HEK293 (cell line): ENCODE measurements at regions not wholly inside any gene's neighbourhood (a gene's known extent, or its start where the extent isn't known, plus 50 kb on each side); places are given as distances from the start of the nearest gene placed in this dataset.

ENCODE experiments used
- CTCF ChIA-PET: fragments of 350-600 bp; formaldehyde crosslinking; extraction: SDS; loops from one replicate; lab custom pipeline; 2021; ENCODE audit warnings: antibody characterized with exemption; lab: Yijun Ruan, JAX
- POLR2A ChIA-PET: fragments of 300-600 bp; formaldehyde crosslinking; extraction: SDS; loops from one replicate; lab custom pipeline; 2020; ENCODE audit warnings: antibody characterized with exemption, inconsistent platforms; lab: Yijun Ruan, JAX
- H3K27ac ChIP-seq: fragments of 200-500 bp; sonication (Bioruptor generic); 2 replicates; pipeline ENCODE4 v1.5.1; 2014; ENCODE audit warnings: low read depth, low read length, control low read depth, inconsistent platforms; ENCODE audit errors: extremely low read depth
- H3K36me3 ChIP-seq, 2 experiments: fragments of 200-500 bp in 1 of 2; sonication (Bioruptor generic) in 1 of 2; 1 replicate in 1 of 2; 2 replicates in 1 of 2; pipeline ENCODE4 v1.5.1; 2014 to 2017; ENCODE audit warnings: inconsistent platforms in 2 of 2, low read length in 2 of 2; ENCODE audit not compliant: control insufficient read depth in 2 of 2, insufficient read depth in 1 of 2
- H3K4me1 ChIP-seq: fragments of 200-500 bp; sonication (Bioruptor generic); 2 replicates; pipeline ENCODE4 v1.5.1; 2014; ENCODE audit warnings: mild to moderate bottlenecking, low read length, inconsistent platforms; ENCODE audit not compliant: control insufficient read depth, insufficient read depth
- H3K4me3 ChIP-seq: 2 replicates; pipeline ENCODE4 v1.5.1; 2011; ENCODE audit warnings: low read depth, mild to moderate bottlenecking, control low read depth, low read length, moderate library complexity
- H3K9me3 ChIP-seq: fragments of 200-500 bp; sonication (Bioruptor generic); 2 replicates; pipeline ENCODE4 v1.5.1; 2014; ENCODE audit warnings: low read depth, low read length, inconsistent platforms; ENCODE audit not compliant: control insufficient read depth, insufficient read depth
- BCL6B ChIP-seq: fragments of 450-650 bp; formaldehyde crosslinking; IDR thresholded peaks from 2 replicates; pipeline ENCODE4 v1.5.1; 2017; ENCODE audit warnings: missing biosample characterization, missing genetic modification characterization
- GLIS1 ChIP-seq: fragments of 450-650 bp; formaldehyde crosslinking; IDR thresholded peaks from 2 replicates; pipeline ENCODE4 v1.5.1; 2016; ENCODE audit warnings: missing biosample characterization, missing genetic modification characterization
- HIC1 ChIP-seq: fragments of 450-650 bp; formaldehyde crosslinking; IDR thresholded peaks from 2 replicates; pipeline ENCODE4 v1.5.1; 2016; ENCODE audit warnings: missing biosample characterization, missing genetic modification characterization
- OSR2 ChIP-seq: fragments of 450-650 bp; formaldehyde crosslinking; IDR thresholded peaks from 2 replicates; pipeline ENCODE4 v1.5.1; 2016; ENCODE audit warnings: missing biosample characterization, missing genetic modification characterization
- PRDM10 ChIP-seq: fragments of 450-650 bp; formaldehyde crosslinking; IDR thresholded peaks from 2 replicates; pipeline ENCODE4 v1.5.1; 2016; ENCODE audit warnings: missing biosample characterization, missing genetic modification characterization
- SP3 ChIP-seq: fragments of 450-650 bp; formaldehyde crosslinking; IDR thresholded peaks from 2 replicates; pipeline ENCODE4 v1.5.1; 2016; ENCODE audit warnings: missing biosample characterization, missing genetic modification characterization
- ZNF133 ChIP-seq: fragments of 450-650 bp; formaldehyde crosslinking; IDR thresholded peaks from 2 replicates; pipeline ENCODE4 v1.5.1; 2016; ENCODE audit warnings: missing biosample characterization, missing genetic modification characterization
- ZNF2 ChIP-seq: fragments of 450-650 bp; formaldehyde crosslinking; IDR thresholded peaks from 2 replicates; pipeline ENCODE4 v1.5.1; 2016; ENCODE audit warnings: missing biosample characterization, missing genetic modification characterization
- ZNF24 ChIP-seq: fragments of 450-650 bp; formaldehyde crosslinking; IDR thresholded peaks from 2 replicates; pipeline ENCODE4 v1.5.1; 2016; ENCODE audit warnings: missing biosample characterization, missing genetic modification characterization
- ZNF280D ChIP-seq: fragments of 450-650 bp; formaldehyde crosslinking; IDR thresholded peaks from 2 replicates; pipeline ENCODE4 v1.5.1; 2016; ENCODE audit warnings: missing biosample characterization, missing genetic modification characterization
- ZNF416 ChIP-seq: fragments of 450-650 bp; formaldehyde crosslinking; IDR thresholded peaks from 2 replicates; pipeline ENCODE4 v1.5.1; 2016; ENCODE audit warnings: missing biosample characterization, missing genetic modification characterization
- ZNF544 ChIP-seq: fragments of 450-650 bp; formaldehyde crosslinking; IDR thresholded peaks from 2 replicates; pipeline ENCODE4 v1.5.0; 2017; ENCODE audit warnings: missing biosample characterization, missing genetic modification characterization
- ZSCAN16 ChIP-seq: fragments of 450-650 bp; formaldehyde crosslinking; IDR thresholded peaks from 2 replicates; pipeline ENCODE4 v1.5.1; 2016; ENCODE audit warnings: missing biosample characterization, missing genetic modification characterization

DNA sequence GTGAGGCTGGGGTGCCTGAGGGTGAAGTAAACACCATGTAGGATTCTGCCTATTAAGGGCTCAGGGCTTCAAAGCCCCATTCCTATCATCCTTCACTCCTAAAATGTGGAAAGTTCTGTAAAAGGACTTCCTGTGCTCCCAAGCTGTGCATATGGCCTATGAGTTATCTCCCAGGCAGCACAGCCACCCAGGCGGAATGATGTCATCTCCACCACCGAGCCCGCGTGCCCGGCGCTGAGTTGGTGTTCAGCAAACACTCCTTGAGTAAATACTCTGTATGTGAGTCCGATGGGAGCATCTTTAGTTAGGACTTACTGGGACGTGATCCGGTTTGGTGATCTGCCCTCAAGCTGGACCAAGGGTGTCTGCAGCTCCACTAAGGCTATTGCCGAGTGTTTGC lies 437.3 kb downstream of the MED13L start:
- H3K4me1 ChIP-seq: no peaks in the 10 kb centered on the region
- ChIA-PET CTCF (interaction anchor here (0.6 kb wide), 1 partner anchor 863 kb away, joined by 4 read pairs; no protein-coding TSS in a partner anchor), POLR2A (no interaction called here)
- H3K9me3 ChIP-seq: no peaks in the 10 kb centered on the region
- H3K27ac ChIP-seq: no peak overlapping the region
- TF ChIP-seq ZNF416 (tag by site-specific recombination) (no peak), ZSCAN16 (0 out of 2 replicates have a peak, but pooled peaks have one; percentile 54), ZNF24 (tag by site-specific recombination) (no peak)
- H3K4me3 ChIP-seq: no peak overlapping the region
- no peaks in the 10 kb centered on the region for H3K36me3 ChIP-seq

- no peak overlapping the region for H3K4me3 ChIP-seq
- no peaks in the 10 kb centered on the region for H3K4me1 ChIP-seq
- ChIA-PET CTCF (interaction anchor here (1.0 kb wide), 1 partner anchor 86 kb away, joined by 7 read pairs; no protein-coding TSS in a partner anchor), POLR2A (interaction anchor here (0.6 kb wide), 1 partner anchor 14 kb away, joined by 4 read pairs; no protein-coding TSS in a partner anchor)
- TF ChIP-seq ZNF133: no peak
- no peak for TF ChIP-seq PRDM10 (tag by site-specific recombination)
- no peak for TF ChIP-seq SP3 (tag by site-specific recombination)
- TF ChIP-seq ZNF2 (tag by site-specific recombination): no peak
- no peaks in the 10 kb centered on the region for H3K36me3 ChIP-seq
- no peaks in the 10 kb centered on the region for H3K9me3 ChIP-seq
- no peak overlapping the region for H3K27ac ChIP-seq
Observed at GRCh38 chr12:115838952-115839351, 438.5 kb downstream of the MED13L start.

- no peak for TF ChIP-seq OSR2 (tag by site-specific recombination)
- no peak for TF ChIP-seq ZNF280D
- no peak for TF ChIP-seq SP3 (tag by site-specific recombination)
- no peak for TF ChIP-seq GLIS1 (tag by site-specific recombination)
- no peak for TF ChIP-seq BCL6B (tag by site-specific recombination)
- TF ChIP-seq HIC1 (tag by site-specific recombination): no peak
- TF ChIP-seq ZNF544 (tag by site-specific recombination): no peak
- ChIA-PET CTCF (no interaction called here), POLR2A (no interaction called here)
- H3K36me3 ChIP-seq: no peaks in the 10 kb centered on the region
- no peaks in the 10 kb centered on the region for H3K4me1 ChIP-seq
- no peak overlapping the region for H3K4me3 ChIP-seq
- H3K27ac ChIP-seq: no peak overlapping the region
- H3K9me3 ChIP-seq: no peaks in the 10 kb centered on the region
Observed at GRCh38 chr12:115837220-115837619, 440.3 kb downstream of the MED13L start.
